ENCODE measurements at regions not wholly inside any gene's neighbourhood (a gene's known extent, or its start where the extent isn't known, plus 50 kb on each side); places are given as distances from the start of the nearest gene placed in this dataset.

GRCh38 chr11:134762248-134763029, 350.4 kb upstream of the B3GAT1 start:
- no peak for DNase-seq (ENCODE audit: low spot score)

DNA sequence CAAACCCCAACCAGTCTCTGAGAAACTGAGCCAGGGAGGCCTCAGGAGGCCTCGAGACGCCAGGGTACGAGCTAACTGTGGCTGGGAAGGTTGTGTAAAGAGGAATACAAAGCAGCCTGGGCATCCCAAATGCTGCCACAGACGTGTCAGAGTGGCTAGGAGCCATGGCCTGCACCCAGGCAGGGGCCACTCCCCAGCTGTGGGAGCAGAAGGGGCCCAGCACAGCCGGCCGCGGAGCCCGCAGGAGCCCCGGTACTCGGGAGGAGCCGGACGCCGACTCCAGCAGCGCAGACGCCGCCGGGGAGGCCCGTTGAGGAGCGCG, 349.8 kb upstream of the B3GAT1 start:
- DNase-seq (ENCODE audit: low spot score), result no peak

- no peak for DNase-seq (ENCODE audit: low spot score)
Measured at GRCh38 chr11:134761386-134761785, 349.3 kb upstream of the B3GAT1 start.

DNA sequence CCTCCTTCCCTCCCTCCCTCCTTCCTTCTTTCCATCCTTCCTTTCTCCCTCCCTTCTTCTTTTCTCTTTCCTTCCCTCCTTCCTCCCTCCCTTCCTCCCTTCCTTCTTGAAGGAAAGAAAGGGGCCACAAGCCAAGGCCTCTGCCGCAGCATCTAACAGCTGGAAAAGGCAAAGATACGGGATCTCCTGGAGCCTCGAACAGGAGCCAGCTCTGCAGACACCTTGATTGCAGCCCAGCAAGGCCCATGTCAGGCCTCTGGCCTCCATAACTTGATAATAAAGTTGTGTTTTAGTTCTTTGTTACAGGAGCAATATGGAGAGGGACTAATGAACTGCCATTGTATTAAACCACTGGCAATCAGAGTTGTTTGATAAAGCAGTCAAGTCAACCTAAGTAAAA, 348.9 kb upstream of the B3GAT1 start:
- DNase-seq (ENCODE audit: low spot score), result no peak

DNA sequence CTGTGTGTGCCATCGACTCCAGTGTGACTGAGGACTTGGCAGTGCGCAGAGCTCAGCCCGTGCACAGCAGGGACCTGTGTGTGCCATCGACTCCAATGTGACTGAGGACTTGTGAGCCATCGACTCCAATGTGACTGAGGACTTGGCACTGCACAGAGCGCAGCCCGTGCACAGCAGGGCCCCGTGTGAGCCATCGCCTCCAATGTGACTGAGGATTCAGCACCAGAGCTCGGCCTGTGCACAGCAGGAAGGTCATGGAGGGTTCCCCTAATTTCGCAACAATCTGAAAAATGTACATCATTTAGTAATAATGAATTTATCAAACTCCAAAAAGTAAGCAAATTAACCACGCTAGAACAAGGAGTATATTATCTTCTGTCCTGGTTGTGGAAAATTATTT, 348.3 kb upstream of the B3GAT1 start:
- DNase-seq (ENCODE audit: low spot score), result no peak

GRCh38 chr11:134759855-134760254, 347.8 kb upstream of the B3GAT1 start:
- no peak for DNase-seq (ENCODE audit: low spot score)

- no peak for DNase-seq (ENCODE audit: low spot score)
Measured at GRCh38 chr11:134759274-134759673, 347.2 kb upstream of the B3GAT1 start.

GRCh38 chr11:134758342-134758931, 346.4 kb upstream of the B3GAT1 start:
- no peak for DNase-seq (ENCODE audit: low spot score)

DNA sequence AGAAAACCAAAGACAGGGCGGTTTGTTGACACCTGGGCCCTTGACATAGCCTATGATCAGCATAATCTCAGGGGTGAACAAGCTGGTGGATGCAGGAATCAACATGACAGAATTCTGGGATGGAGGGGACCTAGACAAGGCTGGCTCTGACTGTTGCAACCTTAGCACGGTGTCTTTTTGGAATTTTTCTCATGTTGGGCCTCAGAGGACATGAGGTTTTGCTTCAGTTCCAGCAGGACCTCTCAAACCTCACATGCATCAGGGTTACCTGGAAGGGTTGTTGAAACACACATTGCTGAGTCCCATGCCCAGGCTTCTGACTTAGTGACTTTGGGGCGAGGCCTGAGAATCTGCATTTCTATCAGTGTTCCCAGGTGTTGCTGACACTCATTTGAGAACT, 345.6 kb upstream of the B3GAT1 start:
- no peak for DNase-seq (ENCODE audit: low spot score)

- DNase-seq (ENCODE audit: low spot score), result no peak
Measured at GRCh38 chr11:134756811-134757540, 344.9 kb upstream of the B3GAT1 start.

- DNase-seq (ENCODE audit: low spot score), result no peak
Measured at GRCh38 chr11:134755535-134755934, 343.5 kb upstream of the B3GAT1 start.

DNA sequence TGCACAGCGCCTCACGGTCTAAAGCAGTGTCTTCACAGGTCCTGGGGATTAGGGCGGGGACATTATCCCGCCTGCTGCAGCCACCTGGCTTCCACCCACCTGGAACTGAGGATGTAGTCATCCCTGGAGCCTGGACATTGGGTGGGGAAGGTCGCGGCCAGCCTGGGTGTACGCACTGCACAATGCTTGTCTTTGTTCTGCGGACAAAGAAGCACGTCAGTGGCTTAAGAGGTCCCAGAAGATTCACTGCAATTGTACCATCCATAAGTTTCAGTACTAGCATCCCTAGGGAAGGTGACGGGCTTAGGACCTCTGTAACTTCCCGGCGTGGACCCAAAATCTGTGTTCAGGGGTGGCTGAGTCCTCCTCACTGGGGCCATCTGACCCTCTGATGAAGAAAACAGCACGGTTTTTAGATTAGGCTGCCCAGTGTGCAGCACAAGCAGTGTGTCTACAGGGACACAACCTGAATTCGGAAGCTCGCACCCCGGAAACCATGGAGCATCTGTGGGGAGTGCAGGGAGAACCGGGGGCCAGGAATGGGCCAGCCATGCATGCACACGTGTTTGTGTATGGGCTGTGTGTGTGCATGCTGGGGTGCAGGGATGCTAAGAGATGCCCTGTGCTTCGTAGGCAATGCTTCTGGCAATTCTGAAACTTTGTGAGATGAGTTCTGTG, 342.6 kb upstream of the B3GAT1 start:
- no peak for DNase-seq (ENCODE audit: low spot score)

GRCh38 chr11:134753771-134754520, 341.9 kb upstream of the B3GAT1 start:
- DNase-seq (ENCODE audit: low spot score), result no peak

DNA sequence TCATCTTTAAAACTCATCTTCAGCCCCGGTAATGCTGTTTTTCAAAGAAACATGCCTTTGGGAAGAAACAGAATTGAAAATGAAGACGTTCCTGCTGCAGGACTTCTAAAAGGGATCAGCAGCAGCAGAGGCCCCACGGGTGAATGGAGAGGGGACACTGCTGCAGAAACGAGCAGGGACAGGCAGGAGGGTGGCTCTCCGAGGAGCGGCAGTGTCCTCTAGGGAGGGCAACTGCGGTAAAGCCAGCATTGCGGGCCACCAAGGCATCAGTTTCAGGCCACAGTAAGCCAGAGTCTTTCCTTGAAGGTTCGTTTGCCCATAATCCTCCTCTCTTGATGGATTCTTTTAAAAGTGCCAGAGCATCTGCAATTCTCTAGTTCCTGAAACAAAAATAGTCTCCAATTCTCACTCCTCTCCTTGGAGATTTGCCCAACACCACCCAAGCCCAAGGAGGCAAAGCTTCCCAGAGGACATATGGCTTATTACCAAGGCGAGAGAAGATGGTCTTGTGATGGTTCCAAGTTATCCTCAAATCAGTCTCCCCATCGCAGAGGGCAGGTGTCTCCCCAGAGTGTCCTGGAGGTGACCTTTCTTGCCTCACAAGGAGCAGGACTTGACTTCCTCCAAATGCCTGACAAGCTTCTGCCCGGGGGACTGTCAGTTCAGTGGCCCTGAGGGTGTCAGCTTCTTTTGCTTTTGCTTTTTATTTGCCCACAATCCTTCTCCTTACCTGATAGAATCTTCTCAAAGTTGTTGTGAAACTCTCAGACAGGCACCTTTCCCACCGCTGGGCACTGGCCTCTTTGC, 341.1 kb upstream of the B3GAT1 start:
- no peak for DNase-seq (ENCODE audit: low spot score)

DNA sequence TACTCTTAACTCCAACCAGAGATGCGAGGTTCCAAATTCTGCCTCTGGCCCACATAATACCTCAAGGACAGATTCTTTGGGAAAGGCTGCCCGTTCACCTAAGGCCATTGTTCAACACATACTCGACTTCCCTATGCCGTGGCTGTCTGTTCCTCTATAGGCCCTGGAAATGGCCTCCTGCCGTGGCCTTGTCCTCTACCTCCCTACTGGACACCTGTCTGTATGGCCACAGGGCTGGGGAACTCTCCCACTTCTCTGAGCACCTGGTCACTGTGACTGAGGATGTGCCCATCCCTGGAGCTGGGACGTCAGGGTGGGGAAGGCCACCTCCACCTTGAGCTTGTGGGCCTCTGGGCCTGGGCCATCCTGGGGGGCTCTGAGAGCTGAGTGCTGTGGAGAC, 340.5 kb upstream of the B3GAT1 start:
- DNase-seq (ENCODE audit: low spot score), result no peak

- DNase-seq (ENCODE audit: low spot score), result no peak
Measured at GRCh38 chr11:134751766-134752165, 339.7 kb upstream of the B3GAT1 start.

DNA sequence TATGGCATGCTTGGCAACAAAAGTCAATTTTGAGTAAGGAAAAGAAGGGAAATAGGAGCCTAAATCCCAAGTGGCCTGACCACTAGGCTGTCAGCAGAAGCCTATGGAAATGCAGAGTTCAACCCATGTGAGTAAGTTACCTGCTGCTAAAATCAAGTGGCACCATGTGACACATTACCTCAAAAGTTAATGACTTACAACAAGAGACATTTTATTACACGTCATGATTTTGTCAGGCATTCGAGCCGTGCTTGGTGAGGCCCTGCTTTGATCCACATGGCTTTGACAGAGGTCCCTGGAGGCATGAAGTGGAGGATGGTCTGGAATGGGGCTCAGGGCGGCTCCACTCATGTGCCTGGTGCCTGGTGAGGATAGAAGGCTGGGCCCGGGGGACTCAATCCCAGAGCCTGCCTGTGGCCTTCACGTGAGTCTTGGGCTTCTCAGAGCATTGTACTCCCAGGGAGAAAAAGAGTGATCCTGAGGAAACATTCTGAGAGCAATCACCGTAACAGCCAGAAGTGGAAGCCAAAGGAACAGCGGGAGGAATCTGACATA, 339.1 kb upstream of the B3GAT1 start:
- DNase-seq (ENCODE audit: low spot score), result no peak

DNA sequence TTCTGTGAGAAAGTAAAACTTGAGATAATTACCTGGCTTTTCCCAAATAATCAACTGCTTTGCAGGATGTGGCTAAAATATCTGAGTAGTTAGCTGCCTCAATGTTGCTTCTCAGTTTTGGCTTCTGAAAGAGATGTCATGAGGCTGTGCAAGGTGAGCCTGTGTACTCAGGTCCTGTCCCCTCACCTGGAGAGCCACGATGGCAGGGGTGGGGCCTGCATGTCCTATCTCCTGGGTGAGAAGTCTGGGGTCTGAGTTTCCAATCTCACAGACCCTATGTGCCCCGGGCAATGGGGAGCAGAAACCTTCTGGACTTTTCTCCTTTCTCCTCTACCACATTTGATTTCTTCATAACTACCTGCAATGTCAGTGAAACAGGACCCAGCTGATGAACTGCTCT, 338.6 kb upstream of the B3GAT1 start:
- no peak for DNase-seq (ENCODE audit: low spot score)

- no peak for DNase-seq (ENCODE audit: low spot score)
Measured at GRCh38 chr11:134749040-134749839, 337.2 kb upstream of the B3GAT1 start.

GRCh38 chr11:134746609-134747008, 334.6 kb upstream of the B3GAT1 start:
- no peak for DNase-seq (ENCODE audit: low spot score)

Measured in GM03348 (cell line).